BLaER1 (cell line): ENCODE measurements at regions not wholly inside any gene's neighbourhood (a gene's known extent, or its start where the extent isn't known, plus 50 kb on each side); places are given as distances from the start of the nearest gene placed in this dataset.
"Not testable (repeated sequence)": the region's sequence is repeated elsewhere in the genome, so short reads cannot be mapped to it uniquely, and the experiment has no call there.

Experiments used
- H3K27ac ChIP-seq: shearing (Covaris generic); formaldehyde crosslinking; 2 replicates; pipeline ENCODE4 v1.8.1; 2022
- H3K27me3 ChIP-seq: shearing (Covaris generic); formaldehyde crosslinking; 2 replicates; pipeline ENCODE4 v1.8.1; 2022
- H3K36me3 ChIP-seq: shearing (Covaris generic); formaldehyde crosslinking; 2 replicates; pipeline ENCODE4 v1.8.1; 2022
- H3K4me1 ChIP-seq: shearing (Covaris generic); formaldehyde crosslinking; 2 replicates; pipeline ENCODE4 v1.8.1; 2022
- H3K4me2 ChIP-seq: shearing (Covaris generic); formaldehyde crosslinking; 2 replicates; pipeline ENCODE4 v1.8.1; 2022
- H3K4me3 ChIP-seq: shearing (Covaris generic); formaldehyde crosslinking; 2 replicates; pipeline ENCODE4 v1.8.1; 2022
- H3K9ac ChIP-seq: shearing (Covaris generic); formaldehyde crosslinking; 2 replicates; pipeline ENCODE4 v1.8.1; 2022
- H3K9me3 ChIP-seq: shearing (Covaris generic); formaldehyde crosslinking; 2 replicates; pipeline ENCODE4 v1.8.1; 2022
- H4K20me1 ChIP-seq: shearing (Covaris generic); formaldehyde crosslinking; 2 replicates; pipeline ENCODE4 v1.8.1; 2022
- Cebpa-rat ChIP-seq: shearing (Covaris generic); IDR thresholded peaks from 2 replicates; pipeline ENCODE4 v1.8.1; 2022

DNA sequence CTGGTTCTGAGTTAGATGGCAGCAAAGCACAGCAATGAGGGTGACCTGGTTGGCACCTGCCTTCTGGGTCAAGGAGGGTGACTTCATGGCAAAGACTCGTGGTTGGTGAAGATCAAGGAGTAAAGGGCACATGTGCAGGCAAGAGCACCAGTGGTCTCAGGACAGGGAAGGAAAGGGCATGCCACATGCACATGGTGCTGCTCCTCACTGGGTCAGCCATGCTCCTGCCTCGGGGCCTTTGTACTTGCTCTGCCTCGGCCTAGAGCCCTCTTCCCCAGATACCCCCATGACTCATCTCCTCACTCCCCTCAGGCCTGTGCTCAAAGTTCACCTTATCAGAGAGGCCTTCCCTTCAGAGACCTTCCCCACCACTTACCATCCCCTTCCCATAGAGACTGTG is 106.7 kb upstream of the KDM7A start:
- no peaks in the 10 kb centered on the region for H3K36me3 ChIP-seq
- no peak overlapping the region for H3K9ac ChIP-seq
- no peak overlapping the region for H3K4me2 ChIP-seq
- no peaks in the 10 kb centered on the region for H3K9me3 ChIP-seq
- H3K27ac ChIP-seq = no peak overlapping the region
- no peak overlapping the region for H3K4me3 ChIP-seq
- no peaks in the 10 kb centered on the region for H3K4me1 ChIP-seq
- H4K20me1 ChIP-seq = no peaks in the 10 kb centered on the region
- no peaks in the 10 kb centered on the region for H3K27me3 ChIP-seq
- no peak for TF ChIP-seq Cebpa-rat

DNA sequence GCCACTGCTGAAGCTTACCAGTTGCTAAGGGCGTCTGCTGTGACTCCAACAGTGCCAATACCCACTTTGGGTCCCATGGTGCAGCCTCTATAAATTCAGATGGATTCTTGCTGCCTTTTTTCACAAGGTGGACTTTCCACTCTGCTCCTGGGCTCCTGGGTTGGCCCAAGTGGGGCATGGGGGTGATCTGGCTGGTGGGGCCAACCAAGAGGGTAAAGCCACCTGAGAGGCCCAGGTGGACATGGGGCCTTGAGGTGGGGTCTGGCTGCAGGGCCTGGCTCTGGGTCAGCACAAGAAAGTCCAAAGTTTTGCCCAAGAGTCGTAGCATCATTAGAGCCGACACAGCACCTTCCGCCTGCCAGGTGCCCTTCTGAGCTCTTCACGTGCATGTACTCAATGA is 105.2 kb upstream of the KDM7A start:
- Histone ChIP-seq H3K4me3 (no peak overlapping the region), H4K20me1 (no peaks in the 10 kb centered on the region), H3K4me1 (no peaks in the 10 kb centered on the region), H3K4me2 (no peak overlapping the region), H3K27ac (no peak overlapping the region), H3K9me3 (no peaks in the 10 kb centered on the region), H3K27me3 (no peaks in the 10 kb centered on the region), H3K9ac (no peak overlapping the region), H3K36me3 (no peaks in the 10 kb centered on the region)
- TF ChIP-seq Cebpa-rat = no peak

DNA sequence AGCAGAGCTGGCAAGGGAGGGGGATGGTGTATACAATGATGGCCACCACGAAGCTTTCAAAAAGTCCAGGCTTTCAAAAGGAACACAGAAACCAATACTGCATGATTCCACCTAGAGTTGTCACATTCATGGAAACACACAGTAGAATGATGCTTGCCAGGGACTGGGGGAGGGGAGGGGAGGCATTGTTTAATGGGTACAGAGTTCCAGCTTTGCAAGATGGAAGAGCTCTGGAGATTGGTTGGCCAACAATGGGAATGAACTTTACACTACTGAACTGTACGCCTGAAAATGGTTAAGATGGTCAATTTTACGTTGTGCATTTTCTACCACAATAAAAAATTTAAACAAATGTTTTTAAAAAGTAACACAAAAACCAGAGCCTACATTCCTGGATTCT is 104.5 kb upstream of the KDM7A start:
- Histone ChIP-seq H3K36me3 (no peaks in the 10 kb centered on the region), H3K9me3 (no peaks in the 10 kb centered on the region), H3K4me2 (no peak overlapping the region), H3K9ac (no peak overlapping the region), H3K27me3 (no peaks in the 10 kb centered on the region), H3K4me1 (no peaks in the 10 kb centered on the region), H3K27ac (no peak overlapping the region), H3K4me3 (no peak overlapping the region), H4K20me1 (no peaks in the 10 kb centered on the region)
- TF ChIP-seq Cebpa-rat = no peak

DNA sequence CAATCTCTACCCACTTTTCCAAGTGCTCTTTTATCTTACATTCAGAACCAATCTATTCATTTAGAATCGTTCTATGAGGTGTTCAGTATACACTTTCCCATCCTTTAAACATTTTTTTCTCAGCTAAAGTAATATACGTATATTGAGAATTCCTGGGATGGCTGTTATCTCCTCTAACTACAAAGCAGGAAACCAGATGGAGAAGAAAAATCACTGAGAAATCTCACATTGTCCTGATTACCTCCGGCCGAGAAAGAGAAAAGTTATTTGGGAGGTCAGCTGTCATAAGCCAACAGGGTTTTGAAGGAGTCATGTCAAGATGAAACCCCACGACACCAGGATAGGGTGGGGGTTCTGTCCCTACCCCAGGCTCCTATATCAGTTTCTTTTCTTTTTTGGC is 99.2 kb upstream of the KDM7A start:
- Histone ChIP-seq H3K9ac (no peak overlapping the region), H3K4me2 (no peak overlapping the region), H3K27ac (no peak overlapping the region), H3K4me3 (no peak overlapping the region), H3K4me1 (no peaks in the 10 kb centered on the region), H3K36me3 (no peaks in the 10 kb centered on the region), H4K20me1 (no peaks in the 10 kb centered on the region), H3K9me3 (peaks cover 4% of the 10 kb centered on the region; the same call in 1 of the 2 replicates), H3K27me3 (no peaks in the 10 kb centered on the region)
- TF ChIP-seq Cebpa-rat = no peak

DNA sequence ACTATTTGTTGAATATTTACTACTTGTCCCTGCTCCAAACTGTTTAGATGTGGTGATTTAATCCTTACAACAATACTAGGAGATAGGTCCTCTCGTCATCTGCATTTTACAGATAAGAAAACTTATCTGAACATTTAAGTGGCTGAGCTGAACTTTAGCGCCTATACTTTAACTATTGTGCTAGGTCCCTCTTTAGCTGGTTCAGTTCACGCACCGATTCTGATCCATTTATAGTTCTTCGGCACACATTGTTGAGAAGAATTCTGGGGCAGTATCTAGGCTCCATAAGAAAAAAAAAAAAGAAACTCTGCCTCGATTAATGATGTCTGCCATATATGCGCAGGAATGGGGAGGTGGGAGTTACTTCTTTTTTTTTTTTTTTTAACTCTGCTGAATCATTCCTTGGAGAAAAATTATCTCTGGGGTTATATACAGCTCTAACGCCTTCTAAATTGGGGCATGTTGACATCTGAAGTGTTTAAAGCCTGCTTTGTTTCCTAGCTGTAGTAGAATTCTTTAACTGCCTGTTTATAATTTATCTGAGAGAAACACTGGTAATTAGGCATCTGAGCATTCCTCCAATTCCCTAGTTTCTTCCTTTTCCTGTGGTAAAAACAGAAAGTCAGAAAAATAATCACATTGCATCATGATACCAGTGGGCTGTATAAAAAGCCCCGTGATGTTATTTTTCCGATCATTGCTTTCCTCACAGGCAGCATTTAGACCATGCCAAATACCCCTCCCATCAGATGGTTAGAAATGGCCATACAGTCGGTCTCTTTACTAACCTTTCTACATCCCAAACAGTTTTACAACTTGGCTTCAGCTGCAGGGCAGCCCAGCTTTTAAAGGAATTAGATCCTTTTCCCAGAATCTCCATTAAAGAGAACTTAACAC is 98.5 kb upstream of the KDM7A start:
- no peaks in the 10 kb centered on the region for H4K20me1 ChIP-seq

DNA sequence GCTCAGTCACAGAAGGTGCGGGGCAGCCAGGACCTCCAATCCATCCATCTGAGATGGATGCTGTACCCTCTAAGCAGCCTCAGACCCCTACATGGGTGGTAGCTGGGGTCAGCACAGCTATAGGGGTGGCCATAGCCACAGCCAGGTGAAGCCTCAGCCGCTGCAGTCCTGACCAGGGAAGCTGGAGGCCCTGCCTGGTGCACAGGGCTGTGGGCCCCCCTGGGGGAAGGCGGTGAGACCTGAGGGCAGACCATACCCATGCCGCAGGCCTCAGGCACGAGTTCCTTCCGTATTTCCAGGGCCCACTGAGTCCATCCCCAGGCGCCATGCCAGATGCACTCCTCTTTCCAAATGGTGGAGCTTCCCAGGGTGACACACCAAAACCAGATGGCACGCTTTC is 96.6 kb upstream of the KDM7A start:
- no peak for TF ChIP-seq Cebpa-rat
- H3K9me3 ChIP-seq = peaks cover 4% of the 10 kb centered on the region; the same call in 1 of the 2 replicates
- no peaks in the 10 kb centered on the region for H4K20me1 ChIP-seq
- H3K4me2 ChIP-seq = no peak overlapping the region
- no peaks in the 10 kb centered on the region for H3K36me3 ChIP-seq
- no peak overlapping the region for H3K27ac ChIP-seq
- no peak overlapping the region for H3K9ac ChIP-seq
- no peaks in the 10 kb centered on the region for H3K27me3 ChIP-seq
- H3K4me3 ChIP-seq = no peak overlapping the region
- no peaks in the 10 kb centered on the region for H3K4me1 ChIP-seq

More for the DNA sequence above, 98.5 kb upstream of the KDM7A start:
- Histone ChIP-seq H3K9me3 (peaks cover 4% of the 10 kb centered on the region; the same call in 1 of the 2 replicates), H3K4me3 (no peak overlapping the region), H3K9ac (no peak overlapping the region), H3K27ac (no peak overlapping the region), H3K27me3 (no peaks in the 10 kb centered on the region), H3K36me3 (no peaks in the 10 kb centered on the region), H3K4me2 (no peak overlapping the region), H3K4me1 (no peaks in the 10 kb centered on the region)
- no peak for TF ChIP-seq Cebpa-rat

DNA sequence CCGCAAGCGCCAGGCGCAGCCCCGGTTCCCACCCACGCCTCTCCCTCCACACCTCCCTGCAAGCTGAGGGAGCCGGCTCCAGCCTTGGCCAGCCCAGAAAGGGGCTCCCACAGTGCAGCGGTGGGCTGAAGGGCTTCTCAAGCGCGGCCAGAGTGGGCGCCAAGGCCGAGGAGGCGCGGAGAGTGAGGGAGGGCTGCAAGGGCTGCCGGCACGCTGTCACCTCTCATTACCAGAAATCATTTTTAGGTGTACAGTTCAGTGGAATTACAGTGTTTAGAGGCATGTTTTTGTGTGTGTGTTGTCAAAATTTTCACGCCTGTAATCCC is 94.8 kb upstream of the KDM7A start:
- not testable (repeated sequence) for H3K4me3 ChIP-seq, H3K27me3 ChIP-seq, H4K20me1 ChIP-seq

DNA sequence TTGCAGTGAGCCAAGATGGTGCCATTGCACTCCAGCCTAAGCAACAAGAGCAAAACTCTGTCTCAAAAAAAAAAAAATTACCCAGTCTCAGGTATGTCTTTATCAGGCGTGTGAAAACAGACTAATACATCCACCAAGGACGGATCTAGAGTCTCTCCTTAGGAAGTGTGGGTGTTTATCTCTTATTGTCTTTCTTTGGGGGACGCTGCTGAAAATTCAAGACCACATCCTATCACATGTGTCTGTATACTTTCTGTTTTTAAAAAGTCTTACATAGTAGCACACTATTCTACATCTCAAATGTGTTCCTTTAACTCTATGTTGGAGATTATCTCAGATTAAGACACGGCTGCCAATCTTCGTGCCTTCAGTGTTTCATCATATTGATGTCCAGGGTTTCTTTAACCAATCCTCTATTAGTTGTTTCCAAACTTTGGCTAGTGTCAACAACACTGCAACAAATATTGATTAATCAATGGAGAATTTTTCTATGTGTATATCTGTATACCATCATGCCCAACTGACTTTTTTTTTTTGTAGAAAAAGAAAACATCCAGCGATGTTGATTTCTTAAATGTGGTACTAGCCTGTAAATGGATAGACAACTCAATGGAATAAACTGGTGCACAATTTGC is 92.3 kb upstream of the KDM7A start:
- Histone ChIP-seq H4K20me1 (no peaks in the 10 kb centered on the region), H3K4me2 (no peak overlapping the region), H3K4me3 (no peak overlapping the region), H3K9me3 (peaks cover 4% of the 10 kb centered on the region; the same call in 1 of the 2 replicates), H3K9ac (no peak overlapping the region), H3K27me3 (no peaks in the 10 kb centered on the region), H3K36me3 (no peaks in the 10 kb centered on the region), H3K4me1 (no peaks in the 10 kb centered on the region), H3K27ac (no peak overlapping the region)
- no peak for TF ChIP-seq Cebpa-rat

More for the DNA sequence above, 94.8 kb upstream of the KDM7A start:
- H3K4me1 ChIP-seq, H3K27ac ChIP-seq, H3K36me3 ChIP-seq, H3K4me2 ChIP-seq, H3K9ac ChIP-seq, H3K9me3 ChIP-seq: not testable (repeated sequence)

DNA sequence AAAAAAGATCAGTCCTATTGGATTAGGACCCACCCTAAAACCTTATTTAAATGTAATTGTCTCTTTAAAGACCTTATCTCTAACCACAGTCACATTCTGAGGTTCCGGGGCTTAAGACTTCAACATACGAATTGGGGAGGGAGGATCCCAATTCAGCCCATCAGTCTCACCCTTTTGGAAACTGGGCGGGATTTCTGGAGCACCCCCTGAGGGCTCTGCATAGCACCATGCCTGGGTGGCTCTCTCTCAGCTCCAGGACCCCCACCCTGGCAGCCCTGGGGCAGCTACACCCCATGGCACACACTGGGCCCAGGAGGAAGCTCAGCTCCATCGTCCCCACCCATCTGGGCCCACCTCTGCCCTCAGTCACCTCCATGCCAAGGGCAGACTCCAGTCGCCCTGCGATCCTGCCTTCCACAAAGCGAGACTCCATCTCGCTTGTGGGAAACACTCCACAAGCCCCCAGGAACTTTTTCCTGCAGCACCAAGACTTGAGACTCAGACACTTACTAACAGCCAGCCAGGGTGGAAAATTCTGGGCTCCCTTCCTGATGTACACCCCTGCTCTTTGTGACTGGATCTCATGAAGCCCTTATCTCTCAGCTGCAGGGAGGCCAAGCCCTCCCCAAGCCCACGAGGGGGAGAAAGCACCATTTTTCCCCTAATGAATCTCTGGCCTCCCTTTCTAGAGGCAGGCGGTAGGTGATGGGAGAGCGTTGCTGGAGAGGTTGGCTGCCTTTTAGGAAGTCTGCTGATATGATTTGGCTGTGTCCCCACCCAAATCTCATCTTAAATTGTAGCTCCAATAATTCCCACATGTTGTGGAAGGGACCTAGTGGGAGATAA is 90.8 kb upstream of the KDM7A start:
- Histone ChIP-seq H3K4me3 (no peak overlapping the region), H3K4me1 (no peaks in the 10 kb centered on the region), H3K4me2 (no peak overlapping the region), H3K9ac (no peak overlapping the region), H4K20me1 (no peaks in the 10 kb centered on the region), H3K27me3 (no peaks in the 10 kb centered on the region), H3K27ac (no peak overlapping the region), H3K9me3 (peaks cover 4% of the 10 kb centered on the region; the same call in 1 of the 2 replicates), H3K36me3 (no peaks in the 10 kb centered on the region)
- no peak for TF ChIP-seq Cebpa-rat

DNA sequence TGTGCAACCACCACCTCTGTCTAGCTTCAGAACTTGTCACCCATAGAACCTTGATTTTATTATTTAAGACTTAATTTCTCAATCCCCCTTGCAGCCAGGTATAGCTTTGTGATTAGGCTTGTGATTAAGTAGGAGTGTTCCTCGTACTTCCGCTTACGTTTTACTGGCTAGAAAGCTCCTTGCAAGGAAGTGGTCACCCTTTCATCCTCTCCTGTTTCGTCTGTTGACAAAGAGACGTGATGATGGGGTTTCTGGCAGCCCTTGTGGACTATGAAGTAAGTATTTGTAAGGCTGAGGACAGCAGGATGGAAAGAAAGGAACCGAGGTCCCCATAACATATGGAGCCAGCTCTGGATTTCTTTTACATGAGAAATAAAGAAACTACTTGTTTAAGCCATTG is 86.5 kb upstream of the KDM7A start:
- Histone ChIP-seq H4K20me1 (no peaks in the 10 kb centered on the region), H3K36me3 (no peaks in the 10 kb centered on the region), H3K4me2 (no peak overlapping the region), H3K4me1 (peaks cover 21% of the 10 kb centered on the region), H3K27me3 (no peaks in the 10 kb centered on the region), H3K27ac (no peak overlapping the region), H3K4me3 (no peak overlapping the region), H3K9me3 (no peaks in the 10 kb centered on the region), H3K9ac (no peak overlapping the region)
- no peak for TF ChIP-seq Cebpa-rat
